NCI-H748 (cell line): ENCODE measurements at regions not wholly inside any gene's neighbourhood (a gene's known extent, or its start where the extent isn't known, plus 50 kb on each side); places are given as distances from the start of the nearest gene placed in this dataset.
A peak's percentile ranks its signal among the peaks of the same experiment; 100 is the strongest.

Source experiments
- DNase-seq: peaks from one replicate; lab custom pipeline; 2025; ENCODE audit not compliant: unreplicated experiment; lab: John Stamatoyannopoulos, UW

GRCh38 chr16:50425044-50425443 lies 56.3 kb upstream of the BRD7 start:
- no peak for DNase-seq

DNA sequence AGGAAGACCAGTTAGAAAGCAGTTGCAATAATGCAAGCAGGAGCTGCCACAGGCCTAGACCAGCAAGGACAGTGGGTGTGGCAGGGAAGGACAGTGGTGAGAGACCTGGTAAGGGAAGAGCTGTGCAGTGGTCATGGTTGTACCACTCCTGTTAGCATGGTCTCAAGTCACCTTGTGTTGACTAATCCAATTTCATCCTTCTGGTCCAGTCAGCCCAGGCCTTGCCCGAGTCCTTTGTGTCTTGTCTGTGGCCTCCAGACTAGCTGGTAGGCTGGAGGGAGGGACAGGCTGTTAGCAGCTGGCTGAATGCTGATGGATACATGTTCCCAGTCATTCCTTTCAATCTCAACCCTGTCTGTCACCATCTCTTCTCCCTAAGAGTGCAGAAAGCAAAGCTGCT lies 54.1 kb upstream of the BRD7 start:
- DNase-seq, result no peak

DNA sequence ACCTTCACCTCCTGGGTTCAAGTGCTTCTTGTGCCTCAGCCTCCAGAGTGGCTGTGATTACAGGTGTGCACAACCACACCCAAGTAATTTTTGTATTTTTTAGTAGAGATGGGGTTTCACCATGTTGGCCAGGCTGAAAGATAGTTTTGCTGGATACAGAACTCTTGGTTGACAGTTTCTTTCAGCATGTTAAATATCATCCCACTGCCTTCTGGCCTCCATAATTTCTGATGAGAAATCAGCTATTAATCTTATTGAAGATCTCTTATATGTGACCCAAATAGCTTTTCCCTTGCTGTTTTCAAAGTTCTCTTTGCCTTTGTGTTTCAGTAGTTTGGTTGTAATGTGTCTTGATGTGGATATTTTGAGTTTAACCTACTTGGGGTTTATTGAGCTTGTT lies 50.3 kb upstream of the BRD7 start:
- DNase-seq, result peak; percentile 46
